GM19324 (cell line): ENCODE measurements at regions not wholly inside any gene's neighbourhood (a gene's known extent, or its start where the extent isn't known, plus 50 kb on each side); places are given as distances from the start of the nearest gene placed in this dataset.

Experiments used
- ATAC-seq: cut with Tn5 transposase; IDR thresholded peaks from one replicate; pipeline ENCODE4 v1.9.1; 2021; ENCODE audit warnings: mild to moderate bottlenecking, moderate library complexity; ENCODE audit not compliant: unreplicated experiment, low FRiP score

GRCh38 chr5:21694567-21694966, 1158.6 kb downstream of the CDH12 start:
- no peak for ATAC-seq

GRCh38 chr5:21693591-21693990, 1159.6 kb downstream of the CDH12 start:
- no peak for ATAC-seq

- no peak for ATAC-seq
Observed at GRCh38 chr5:21689587-21689986, 1163.6 kb downstream of the CDH12 start.

GRCh38 chr5:21688655-21689054, 1164.5 kb downstream of the CDH12 start:
- ATAC-seq: no peak

- ATAC-seq: no peak
Observed at GRCh38 chr5:21687621-21688020, 1165.5 kb downstream of the CDH12 start.

- ATAC-seq: no peak
Observed at GRCh38 chr5:21686706-21687105, 1166.4 kb downstream of the CDH12 start.

GRCh38 chr5:21685522-21685921, 1167.6 kb downstream of the CDH12 start:
- no peak for ATAC-seq

GRCh38 chr5:21684992-21685391, 1168.2 kb downstream of the CDH12 start:
- no peak for ATAC-seq

GRCh38 chr5:21681911-21682310, 1171.2 kb downstream of the CDH12 start:
- no peak for ATAC-seq

- ATAC-seq: no peak
Observed at GRCh38 chr5:21680641-21681040, 1172.5 kb downstream of the CDH12 start.

- ATAC-seq: no peak
Observed at GRCh38 chr5:21680196-21680595, 1172.9 kb downstream of the CDH12 start.

- ATAC-seq: no peak
Observed at GRCh38 chr5:21678526-21678925, 1174.6 kb downstream of the CDH12 start.

GRCh38 chr5:21672911-21673310, 1180.2 kb downstream of the CDH12 start:
- ATAC-seq: no peak

- no peak for ATAC-seq
Observed at GRCh38 chr5:21672360-21672759, 1180.8 kb downstream of the CDH12 start.

GRCh38 chr5:21665524-21665923, 1187.6 kb downstream of the CDH12 start:
- ATAC-seq: no peak

- ATAC-seq: no peak
Observed at GRCh38 chr5:21663082-21663481, 1190.1 kb downstream of the CDH12 start.

GRCh38 chr5:21661184-21661583, 1192.0 kb downstream of the CDH12 start:
- ATAC-seq: no peak

GRCh38 chr5:21654556-21654955, 1198.6 kb downstream of the CDH12 start:
- no peak for ATAC-seq

GRCh38 chr5:21649969-21650368, 1203.2 kb downstream of the CDH12 start:
- no peak for ATAC-seq

GRCh38 chr5:21646469-21646868, 1206.7 kb downstream of the CDH12 start:
- ATAC-seq: no peak

GRCh38 chr5:21644032-21644431, 1209.1 kb downstream of the CDH12 start:
- no peak for ATAC-seq

GRCh38 chr5:21642312-21642711, 1210.8 kb downstream of the CDH12 start:
- ATAC-seq: no peak

- no peak for ATAC-seq
Observed at GRCh38 chr5:21623831-21624230, 1229.3 kb downstream of the CDH12 start.
